ENCODE measurements at regions not wholly inside any gene's neighbourhood (a gene's known extent, or its start where the extent isn't known, plus 50 kb on each side); places are given as distances from the start of the nearest gene placed in this dataset.

- no peak for TF ChIP-seq POLR2A (IDR thresholded peaks at IDR 0.05; ENCODE audit: low read length)
- TF ChIP-seq GATA1 (IDR thresholded peaks at IDR 0.05; ENCODE audit: low read depth, low read length): no peak
Measured at GRCh38 chr5:125376059-125376641, 629.7 kb upstream of the ZNF608 start.

Data from erythroblast (primary cell).